GM19455 (cell line): ENCODE measurements at regions not wholly inside any gene's neighbourhood (a gene's known extent, or its start where the extent isn't known, plus 50 kb on each side); places are given as distances from the start of the nearest gene placed in this dataset.

Source experiments
- ATAC-seq: cut with Tn5 transposase; IDR thresholded peaks from one replicate; pipeline ENCODE4 v1.9.1; 2021; ENCODE audit not compliant: unreplicated experiment

- no peak for ATAC-seq
Observed at GRCh38 chr18:45222180-45222579, 393.1 kb upstream of the SLC14A2 start.

GRCh38 chr18:45227001-45227742, 388.1 kb upstream of the SLC14A2 start:
- ATAC-seq = no peak

- no peak for ATAC-seq
Observed at GRCh38 chr18:45228796-45229388, 386.4 kb upstream of the SLC14A2 start.

GRCh38 chr18:45231617-45232016, 383.7 kb upstream of the SLC14A2 start:
- ATAC-seq = no peak

- no peak for ATAC-seq
Observed at GRCh38 chr18:45232061-45232460, 383.2 kb upstream of the SLC14A2 start.

GRCh38 chr18:45236676-45237075, 378.6 kb upstream of the SLC14A2 start:
- no peak for ATAC-seq

GRCh38 chr18:45237343-45238098, 377.8 kb upstream of the SLC14A2 start:
- no peak for ATAC-seq

- ATAC-seq = no peak
Observed at GRCh38 chr18:45241271-45241670, 374.0 kb upstream of the SLC14A2 start.

- ATAC-seq = no peak
Observed at GRCh38 chr18:45241982-45242565, 373.2 kb upstream of the SLC14A2 start.

- no peak for ATAC-seq
Observed at GRCh38 chr18:45243340-45244110, 371.8 kb upstream of the SLC14A2 start.

- no peak for ATAC-seq
Observed at GRCh38 chr18:45245091-45245511, 370.2 kb upstream of the SLC14A2 start.

- no peak for ATAC-seq
Observed at GRCh38 chr18:45248240-45248903, 366.9 kb upstream of the SLC14A2 start.

GRCh38 chr18:45249246-45249661, 366.0 kb upstream of the SLC14A2 start:
- no peak for ATAC-seq

GRCh38 chr18:45250479-45250878, 364.8 kb upstream of the SLC14A2 start:
- no peak for ATAC-seq

- no peak for ATAC-seq
Observed at GRCh38 chr18:45251236-45251635, 364.0 kb upstream of the SLC14A2 start.

- ATAC-seq = no peak
Observed at GRCh38 chr18:45252474-45252873, 362.8 kb upstream of the SLC14A2 start.

- ATAC-seq = no peak
Observed at GRCh38 chr18:45253056-45253565, 362.2 kb upstream of the SLC14A2 start.

- no peak for ATAC-seq
Observed at GRCh38 chr18:45253973-45254708, 361.1 kb upstream of the SLC14A2 start.

GRCh38 chr18:45254709-45255082, 360.6 kb upstream of the SLC14A2 start:
- ATAC-seq = no peak
